KMS-11 (cell line): ENCODE measurements at regions not wholly inside any gene's neighbourhood (a gene's known extent, or its start where the extent isn't known, plus 50 kb on each side); places are given as distances from the start of the nearest gene placed in this dataset.
A peak's percentile ranks its signal among the peaks of the same experiment; 100 is the strongest.

Source experiments
- H2AFZ ChIP-seq: fragments of 200-600 bp; sonication (generic); 2 replicates; pipeline ENCODE4 v1.6.1; 2016; ENCODE audit warnings: antibody characterized with exemption, mixed run types, low read depth
- H3K27ac ChIP-seq: fragments of 200-600 bp; sonication (generic); 2 replicates; pipeline ENCODE4 v1.6.1; 2016; ENCODE audit warnings: mild to moderate bottlenecking, mixed run types
- H3K27me3 ChIP-seq: fragments of 200-600 bp; sonication (generic); 2 replicates; pipeline ENCODE4 v1.6.1; 2017; ENCODE audit warnings: mild to moderate bottlenecking, low read depth, mixed run types, moderate library complexity; ENCODE audit not compliant: insufficient read depth
- H3K36me3 ChIP-seq: fragments of 200-600 bp; sonication (generic); 2 replicates; pipeline ENCODE4 v1.6.1; 2017; ENCODE audit warnings: mild to moderate bottlenecking, mixed run types; ENCODE audit not compliant: insufficient read depth
- H3K4me1 ChIP-seq: fragments of 200-600 bp; sonication (generic); 2 replicates; pipeline ENCODE4 v1.6.1; 2016; ENCODE audit warnings: mild to moderate bottlenecking, low read depth, mixed run types; ENCODE audit not compliant: poor library complexity, severe bottlenecking
- H3K4me2 ChIP-seq: fragments of 200-600 bp; sonication (generic); 2 replicates; pipeline ENCODE4 v1.7.0; 2016; ENCODE audit warnings: mild to moderate bottlenecking, mixed run types
- H3K4me3 ChIP-seq: fragments of 200-600 bp; sonication (generic); IDR thresholded peaks from 2 replicates; pipeline ENCODE4 v1.6.1; 2017; ENCODE audit warnings: low read depth, low read length, mixed read lengths; ENCODE audit not compliant: insufficient read depth
- H3K79me2 ChIP-seq: fragments of 200-600 bp; sonication (generic); 2 replicates; pipeline ENCODE4 v1.6.1; 2016; ENCODE audit warnings: low read depth, mixed run types; ENCODE audit not compliant: insufficient read depth
- H3K9ac ChIP-seq: fragments of 200-600 bp; sonication (generic); 2 replicates; pipeline ENCODE4 v1.6.1; 2016; ENCODE audit warnings: mild to moderate bottlenecking, mixed run types
- H4K20me1 ChIP-seq: fragments of 200-600 bp; sonication (generic); 2 replicates; pipeline ENCODE4 v1.6.1; 2016; ENCODE audit warnings: mild to moderate bottlenecking, mixed run types; ENCODE audit not compliant: insufficient read depth
- TF ChIP-seq, protein P1 (sequence below): fragments of 200-600 bp; sonication (generic); conservative IDR thresholded peaks from 2 replicates; pipeline ENCODE4 v1.6.1; 2017; ENCODE audit warnings: low read depth, mild to moderate bottlenecking, antibody characterized with exemption, low read length, moderate library complexity, mixed read lengths

GRCh38 chr2:5360081-5360480, 332.1 kb upstream of the SOX11 start:
- H3K27me3 ChIP-seq: no peaks in the 10 kb centered on the region
- no peak overlapping the region for H3K27ac ChIP-seq
- no peaks in the 10 kb centered on the region for H3K4me1 ChIP-seq
- TF ChIP-seq, protein P1, sequence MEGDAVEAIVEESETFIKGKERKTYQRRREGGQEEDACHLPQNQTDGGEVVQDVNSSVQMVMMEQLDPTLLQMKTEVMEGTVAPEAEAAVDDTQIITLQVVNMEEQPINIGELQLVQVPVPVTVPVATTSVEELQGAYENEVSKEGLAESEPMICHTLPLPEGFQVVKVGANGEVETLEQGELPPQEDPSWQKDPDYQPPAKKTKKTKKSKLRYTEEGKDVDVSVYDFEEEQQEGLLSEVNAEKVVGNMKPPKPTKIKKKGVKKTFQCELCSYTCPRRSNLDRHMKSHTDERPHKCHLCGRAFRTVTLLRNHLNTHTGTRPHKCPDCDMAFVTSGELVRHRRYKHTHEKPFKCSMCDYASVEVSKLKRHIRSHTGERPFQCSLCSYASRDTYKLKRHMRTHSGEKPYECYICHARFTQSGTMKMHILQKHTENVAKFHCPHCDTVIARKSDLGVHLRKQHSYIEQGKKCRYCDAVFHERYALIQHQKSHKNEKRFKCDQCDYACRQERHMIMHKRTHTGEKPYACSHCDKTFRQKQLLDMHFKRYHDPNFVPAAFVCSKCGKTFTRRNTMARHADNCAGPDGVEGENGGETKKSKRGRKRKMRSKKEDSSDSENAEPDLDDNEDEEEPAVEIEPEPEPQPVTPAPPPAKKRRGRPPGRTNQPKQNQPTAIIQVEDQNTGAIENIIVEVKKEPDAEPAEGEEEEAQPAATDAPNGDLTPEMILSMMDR: no peak
- H3K4me2 ChIP-seq: no peak overlapping the region
- H4K20me1 ChIP-seq: no peaks in the 10 kb centered on the region
- H3K79me2 ChIP-seq: no peaks in the 10 kb centered on the region
- H2AFZ ChIP-seq: no peak overlapping the region
- H3K36me3 ChIP-seq: no peaks in the 10 kb centered on the region
- H3K9ac ChIP-seq: no peak overlapping the region
- no peak overlapping the region for H3K4me3 ChIP-seq

GRCh38 chr2:5364361-5364760, 327.8 kb upstream of the SOX11 start:
- H3K4me2 ChIP-seq: no peak overlapping the region
- no peaks in the 10 kb centered on the region for H4K20me1 ChIP-seq
- no peak overlapping the region for H3K27ac ChIP-seq
- H3K79me2 ChIP-seq: no peaks in the 10 kb centered on the region
- no peaks in the 10 kb centered on the region for H3K36me3 ChIP-seq
- no peaks in the 10 kb centered on the region for H3K27me3 ChIP-seq
- no peak overlapping the region for H3K9ac ChIP-seq
- no peaks in the 10 kb centered on the region for H3K4me1 ChIP-seq
- TF ChIP-seq, protein P1: no peak
- no peak overlapping the region for H2AFZ ChIP-seq
- H3K4me3 ChIP-seq: no peak overlapping the region

DNA sequence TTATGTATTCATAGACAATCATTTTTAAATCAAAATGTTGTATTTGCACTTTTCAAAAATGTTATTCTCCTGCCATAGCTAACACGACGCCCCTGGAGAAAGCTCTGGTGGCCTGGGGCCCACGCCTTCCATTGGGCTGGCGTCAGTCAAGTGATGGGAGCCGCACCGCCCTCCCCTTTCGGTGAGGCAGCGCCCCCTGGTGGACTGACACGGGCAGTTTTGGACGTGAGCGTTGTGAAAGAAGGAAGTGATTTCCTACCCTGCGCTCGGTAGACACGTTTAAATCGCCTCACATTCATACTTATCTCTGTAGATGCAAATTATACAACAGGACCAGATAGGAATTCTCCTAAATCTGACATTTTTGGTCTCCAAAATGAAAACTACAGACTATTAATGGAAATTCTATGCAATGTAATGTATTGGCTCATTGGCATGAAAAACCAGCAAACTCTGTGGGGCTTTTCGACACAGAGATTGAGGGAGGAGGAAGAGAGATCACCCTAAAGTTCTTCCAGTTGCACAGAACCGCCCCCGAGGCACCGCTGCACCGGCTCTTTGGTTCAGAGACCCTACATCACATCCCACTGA, 326.2 kb upstream of the SOX11 start:
- no peaks in the 10 kb centered on the region for H3K36me3 ChIP-seq
- H3K4me3 ChIP-seq: no peak overlapping the region
- no peaks in the 10 kb centered on the region for H3K79me2 ChIP-seq
- TF ChIP-seq, protein P1: peak; percentile 38; the same call in 1 of the 2 replicates
- H2AFZ ChIP-seq: no peak overlapping the region
- no peak overlapping the region for H3K9ac ChIP-seq
- H3K27me3 ChIP-seq: no peaks in the 10 kb centered on the region
- H3K4me2 ChIP-seq: no peak overlapping the region
- no peak overlapping the region for H3K27ac ChIP-seq
- H4K20me1 ChIP-seq: no peaks in the 10 kb centered on the region
- no peaks in the 10 kb centered on the region for H3K4me1 ChIP-seq

- Histone ChIP-seq H3K9ac (no peak overlapping the region), H3K27me3 (no peaks in the 10 kb centered on the region), H3K4me3 (no peak overlapping the region), H3K36me3 (no peaks in the 10 kb centered on the region), H3K4me1 (no peaks in the 10 kb centered on the region), H4K20me1 (no peaks in the 10 kb centered on the region), H3K4me2 (no peak overlapping the region), H3K27ac (no peak overlapping the region), H3K79me2 (no peaks in the 10 kb centered on the region), H2AFZ (no peak overlapping the region)
- TF ChIP-seq, protein P1: no peak
Observed at GRCh38 chr2:5367321-5367720, 324.9 kb upstream of the SOX11 start.
